Occipital lobe (tissue), 1 donor: ENCODE measurements at regions not wholly inside any gene's neighbourhood (a gene's known extent, or its start where the extent isn't known, plus 50 kb on each side); places are given as distances from the start of the nearest gene placed in this dataset.
A peak's percentile ranks its signal among the peaks of the same experiment; 100 is the strongest.
"Not testable (repeated sequence)": the region's sequence is repeated elsewhere in the genome, so short reads cannot be mapped to it uniquely, and the experiment has no call there.

Source experiments
- DNase-seq: peaks from one replicate; lab custom pipeline; 2025; lab: John Stamatoyannopoulos, UW

- no peak for DNase-seq
These were observed 99.5 kb upstream of the AGAP1 start for GRCh38 chr2:235394278-235394828.

GRCh38 chr2:235396071-235396846 is 97.6 kb upstream of the AGAP1 start:
- DNase-seq, result no peak

GRCh38 chr2:235398321-235398720 is 95.5 kb upstream of the AGAP1 start:
- no peak for DNase-seq

DNA sequence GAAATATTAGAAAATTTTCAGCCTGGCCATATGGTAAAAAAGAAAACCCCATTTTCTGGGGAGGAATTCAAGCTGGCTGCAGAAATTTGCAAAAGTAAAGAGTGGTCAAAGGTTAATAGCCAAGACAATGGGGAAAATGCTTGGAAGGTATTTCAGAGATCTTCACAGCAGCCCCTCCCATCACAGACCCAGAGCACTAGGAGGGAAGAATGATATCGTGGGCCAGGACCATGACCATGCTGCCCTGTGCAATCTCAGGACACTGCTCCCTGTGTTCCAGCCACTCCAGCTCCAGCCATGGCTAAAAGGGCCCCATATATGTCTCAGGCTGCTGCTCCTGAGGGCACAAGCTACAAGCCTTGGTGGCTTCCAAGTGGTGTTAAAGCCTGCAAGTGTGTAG is 93.9 kb upstream of the AGAP1 start:
- no peak for DNase-seq

DNA sequence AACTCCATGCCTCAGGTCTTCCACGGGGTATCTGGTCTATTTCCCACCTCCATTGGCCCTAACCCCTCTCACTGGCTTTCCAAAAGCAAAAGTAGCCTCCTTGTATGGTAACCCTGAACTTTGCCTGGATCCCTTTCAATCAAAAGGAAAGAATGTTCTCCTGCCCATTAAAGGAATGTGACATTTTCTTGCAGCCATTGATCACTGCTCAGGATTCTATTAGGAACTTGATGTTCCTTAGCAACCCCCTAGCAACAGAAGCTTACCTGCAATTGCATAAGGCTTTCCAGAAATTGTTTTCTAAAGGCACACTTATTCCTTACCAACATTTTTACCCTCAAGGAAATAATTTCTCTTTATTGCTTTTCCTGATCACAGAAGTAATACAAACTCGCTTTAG is 91.4 kb upstream of the AGAP1 start:
- DNase-seq, result no peak

- no peak for DNase-seq
These were observed 88.1 kb upstream of the AGAP1 start for GRCh38 chr2:235405612-235406361.

DNA sequence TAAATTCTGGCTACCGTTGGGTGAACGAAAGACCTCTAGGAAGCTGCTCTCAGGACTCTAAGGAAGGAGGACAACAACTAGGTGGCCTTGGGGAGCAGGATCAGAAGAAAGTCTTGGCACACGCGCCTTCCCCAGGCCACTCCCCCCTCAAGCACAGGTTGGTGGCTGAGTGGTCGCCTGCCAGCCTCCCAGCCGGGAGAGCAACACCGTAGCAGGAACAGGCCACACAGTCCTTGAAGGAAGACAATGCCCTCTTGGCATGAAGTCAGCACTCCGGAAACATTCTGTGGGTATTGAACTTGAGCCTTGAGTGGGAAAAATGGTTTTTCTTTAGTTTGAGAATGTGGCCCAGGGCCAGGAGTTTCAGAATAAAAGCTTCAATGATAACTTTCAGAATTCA is 87.4 kb upstream of the AGAP1 start:
- DNase-seq, result no peak

GRCh38 chr2:235411905-235412485 is 81.8 kb upstream of the AGAP1 start:
- DNase-seq, result no peak

GRCh38 chr2:235413064-235413463 is 80.8 kb upstream of the AGAP1 start:
- no peak for DNase-seq

GRCh38 chr2:235414422-235414821 is 79.4 kb upstream of the AGAP1 start:
- no peak for DNase-seq

GRCh38 chr2:235416858-235417499 is 76.9 kb upstream of the AGAP1 start:
- DNase-seq, result no peak

DNA sequence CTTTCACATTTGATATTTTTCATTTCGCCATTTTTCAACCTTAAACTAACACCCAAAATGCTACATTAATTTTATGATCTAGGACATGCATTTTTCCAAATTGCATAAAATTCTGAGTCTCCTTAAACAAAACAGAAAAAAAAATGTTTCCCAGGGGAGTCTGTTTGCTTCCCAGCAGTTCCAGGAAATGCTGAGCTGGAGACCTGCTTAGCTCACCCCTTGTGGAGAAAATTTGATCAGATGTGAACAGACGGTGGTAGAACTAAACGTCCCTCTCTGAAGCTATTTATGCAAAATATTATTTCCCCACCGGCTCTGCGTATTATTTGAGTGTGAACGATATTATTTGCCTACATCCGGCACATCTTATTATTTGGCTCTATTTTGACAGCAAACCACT is 74.9 kb upstream of the AGAP1 start:
- no peak for DNase-seq

DNA sequence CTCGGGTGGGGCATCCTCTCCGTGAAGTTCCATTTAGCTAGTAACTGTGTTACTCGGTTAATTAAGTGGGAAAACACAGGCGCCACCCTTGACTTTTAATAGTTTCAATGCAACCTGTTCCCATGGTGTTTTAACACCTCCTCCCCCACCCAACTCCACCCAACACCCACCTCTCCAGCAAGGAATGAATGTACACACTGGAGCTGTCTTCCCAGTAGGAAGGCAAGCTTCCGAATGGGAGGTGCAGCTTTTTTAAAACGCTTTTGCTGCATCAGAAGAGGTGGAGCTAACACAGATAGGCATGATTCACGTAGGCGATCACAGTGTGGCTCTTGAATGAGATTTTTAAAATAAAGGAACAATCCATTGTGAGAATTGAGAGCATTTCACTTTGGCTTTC is 73.8 kb upstream of the AGAP1 start:
- DNase-seq, result no peak

DNA sequence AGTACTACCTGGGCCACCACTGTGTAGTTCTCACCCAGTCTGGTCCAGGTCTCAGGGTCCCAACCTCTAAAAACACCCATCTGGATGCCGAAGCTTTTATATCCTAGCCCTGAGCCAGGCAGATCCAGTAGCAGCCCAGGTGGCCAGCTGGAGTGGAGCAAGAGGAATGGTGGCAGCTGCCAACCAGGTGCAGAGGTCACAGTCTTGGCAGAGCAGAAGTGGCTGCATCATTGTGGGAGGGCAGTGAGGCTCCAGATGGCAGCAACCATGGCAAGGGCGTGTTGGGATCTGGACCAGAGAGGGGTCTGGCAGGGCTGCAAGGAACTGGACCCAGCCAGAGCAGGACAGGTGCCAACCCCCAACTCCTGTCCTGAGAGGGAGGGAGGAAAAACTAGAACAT is 72.2 kb upstream of the AGAP1 start:
- no peak for DNase-seq

DNA sequence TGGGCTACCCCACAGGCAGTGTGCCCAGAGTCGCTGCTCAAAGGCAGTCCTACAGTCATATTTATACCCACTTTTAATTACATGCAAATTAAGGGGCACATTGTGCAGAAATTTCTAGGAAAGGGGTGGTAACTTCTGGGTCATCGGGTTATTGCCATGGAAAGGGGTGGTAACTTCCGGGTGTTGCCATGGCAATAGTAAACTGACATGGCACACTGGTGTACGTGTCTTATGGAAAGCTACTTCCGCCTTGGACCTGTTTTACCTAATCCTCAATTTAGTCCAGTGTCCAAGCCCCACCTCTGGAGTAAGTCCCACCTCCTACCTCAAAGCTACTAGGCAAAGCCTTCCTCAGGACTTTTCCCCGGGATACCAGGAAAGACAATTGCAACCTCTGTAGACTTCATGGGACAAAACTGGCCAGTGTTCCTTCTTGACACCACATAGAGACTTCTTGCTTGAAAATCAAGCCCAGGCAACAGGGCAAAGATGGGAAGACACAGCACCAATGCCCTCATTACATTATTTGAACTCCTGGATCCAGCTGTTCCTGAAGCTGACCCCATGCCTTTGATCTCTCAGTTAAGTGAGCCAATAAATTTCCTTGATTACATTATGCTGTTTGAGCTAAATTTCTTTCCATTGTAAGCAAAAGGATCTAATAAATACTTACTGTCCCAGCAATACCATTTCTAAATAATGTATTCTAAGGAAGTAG is 63.3 kb upstream of the AGAP1 start:
- DNase-seq, result no peak

- no peak for DNase-seq
These were observed 60.9 kb upstream of the AGAP1 start for GRCh38 chr2:235432741-235433520.

DNA sequence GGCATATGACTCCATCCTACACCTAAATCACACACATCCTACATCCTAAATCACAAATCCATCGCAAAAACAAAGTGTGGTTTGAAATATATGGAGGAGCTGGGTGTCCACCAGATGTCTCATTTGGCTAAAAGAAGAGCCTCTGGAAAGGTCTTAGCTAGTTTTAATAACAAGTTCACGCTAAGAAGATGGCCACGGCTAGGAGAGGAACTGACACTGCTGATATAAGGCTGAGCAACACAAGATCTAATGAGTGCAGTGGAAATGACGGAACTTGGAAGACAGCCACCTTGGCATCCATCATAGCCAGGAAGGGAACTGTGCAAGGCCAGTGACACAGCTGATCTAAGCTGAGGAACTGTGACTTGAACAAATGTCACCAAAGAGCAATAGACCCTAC is 60.0 kb upstream of the AGAP1 start:
- DNase-seq, result peak; percentile 12

- no peak for DNase-seq
These were observed 53.7 kb upstream of the AGAP1 start for GRCh38 chr2:235439959-235440662.

DNA sequence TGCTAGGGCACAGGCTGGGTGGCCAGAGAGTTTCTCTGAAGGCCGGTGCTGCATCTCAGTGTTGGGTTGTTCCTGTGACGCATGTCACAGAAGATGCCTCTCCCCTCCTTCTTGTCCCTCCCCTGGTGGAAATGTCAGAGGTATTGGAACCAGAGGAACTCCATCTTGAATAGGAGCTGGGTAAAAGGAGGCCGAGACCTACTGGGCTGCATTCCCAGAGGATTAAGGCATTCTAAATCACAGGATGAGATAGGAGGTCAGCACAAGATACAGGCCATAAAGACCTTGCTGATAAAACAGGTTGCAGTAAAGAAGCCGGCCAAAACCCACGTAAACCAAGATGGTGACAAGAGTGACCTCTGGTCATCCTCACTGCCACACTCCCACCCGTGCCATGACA is 50.3 kb upstream of the AGAP1 start:
- DNase-seq, result not testable (repeated sequence)
